Endodermal cell (in vitro differentiated cells): ENCODE measurements at regions not wholly inside any gene's neighbourhood (a gene's known extent, or its start where the extent isn't known, plus 50 kb on each side); places are given as distances from the start of the nearest gene placed in this dataset.

Experiments used
- DNase-seq: peaks from one replicate; pipeline ENCODE4 v3.0.0-alpha.2; 2017
- H3K27ac ChIP-seq: 2 replicates; pipeline ENCODE4 v1.5.1; 2013; ENCODE audit warnings: mild to moderate bottlenecking, low read depth, low read length, moderate library complexity
- H3K27me3 ChIP-seq: 2 replicates; pipeline ENCODE4 v1.6.1; 2013; ENCODE audit warnings: mild to moderate bottlenecking, low read length, moderate library complexity; ENCODE audit not compliant: insufficient read depth, control insufficient read depth, poor library complexity, severe bottlenecking
- H3K36me3 ChIP-seq: 2 replicates; pipeline ENCODE4 v1.7.0; 2013; ENCODE audit warnings: mild to moderate bottlenecking, low read length, moderate library complexity; ENCODE audit not compliant: control insufficient read depth, insufficient read depth
- H3K4me1 ChIP-seq: one replicate; pipeline ENCODE4 v1.7.0; 2013; ENCODE audit warnings: low read length; ENCODE audit not compliant: control insufficient read depth, insufficient read depth
- H3K4me3 ChIP-seq: 2 replicates; pipeline ENCODE4 v1.5.1; 2013; ENCODE audit warnings: mild to moderate bottlenecking, low read length, moderate library complexity
- H3K9ac ChIP-seq: 2 replicates; pipeline ENCODE4 v1.6.1; 2013; ENCODE audit warnings: mild to moderate bottlenecking, low read length, moderate library complexity; ENCODE audit not compliant: poor library complexity, severe bottlenecking; ENCODE audit errors: extremely low read depth
- H3K9me3 ChIP-seq: 2 replicates; pipeline ENCODE4 v1.6.1; 2013; ENCODE audit warnings: mild to moderate bottlenecking, low read length, moderate library complexity; ENCODE audit not compliant: control insufficient read depth
- H3K27ac Mint-ChIP-seq: 2 replicates; pipeline ENCODE4 v1.8.0; 2020; ENCODE audit warnings: mixed read lengths
- H3K27me3 Mint-ChIP-seq: 2 replicates; pipeline ENCODE4 v1.8.0; 2021; ENCODE audit warnings: mild to moderate bottlenecking, mixed read lengths; ENCODE audit not compliant: insufficient read depth
- H3K36me3 Mint-ChIP-seq: 2 replicates; pipeline ENCODE4 v1.8.0; 2020; ENCODE audit warnings: low read depth, mixed read lengths
- H3K4me1 Mint-ChIP-seq: 2 replicates; pipeline ENCODE4 v1.8.0; 2020; ENCODE audit warnings: mixed read lengths
- H3K4me3 Mint-ChIP-seq: 2 replicates; pipeline ENCODE4 v1.8.0; 2020; ENCODE audit warnings: mild to moderate bottlenecking, moderate library complexity, mixed read lengths
- H3K9me3 Mint-ChIP-seq: 2 replicates; pipeline ENCODE4 v1.8.0; 2020; ENCODE audit warnings: mild to moderate bottlenecking, mixed read lengths
- WGBS, 2 experiments: methylation state at CpG; one replicate each; pipeline versions ENCODE4 v1.1.5 to v1.1.7; 2013; ENCODE audit warnings: missing lambda C conversion rate in 2 of 2, mixed read lengths in 1 of 2; ENCODE audit not compliant: insufficient coverage in 1 of 2, insufficient read length in 1 of 2; 5-methylcytosine and 5-hydroxymethylcytosine counted together
- TF ChIP-seq, protein P1 (sequence below): fragments of 200-600 bp; sonication (generic); conservative IDR thresholded peaks from 2 replicates; pipeline ENCODE4 v1.5.0; 2021; ENCODE audit warnings: antibody characterized with exemption, mild to moderate bottlenecking

DNA sequence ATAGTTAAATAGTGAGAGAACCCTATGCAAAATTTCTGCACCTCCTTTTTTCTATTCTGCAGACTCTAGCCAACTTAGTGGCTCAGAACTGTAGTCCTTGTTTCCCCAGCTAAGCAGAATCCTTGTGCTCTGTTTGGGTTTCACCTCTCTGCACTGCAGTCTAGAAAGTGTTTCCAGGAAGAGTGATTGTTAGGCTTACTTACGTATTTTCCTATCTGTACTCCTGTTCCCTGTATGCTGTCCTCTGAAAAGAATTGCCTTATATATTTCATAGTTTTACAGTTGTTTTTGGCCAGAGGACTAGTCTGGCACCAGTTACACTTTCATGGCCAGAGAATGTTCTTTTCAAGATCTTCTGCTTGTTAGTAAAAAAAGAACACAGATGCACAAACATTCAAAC is 154.6 kb upstream of the POT1 start:
- Histone ChIP-seq H3K4me3 (no peak overlapping the region), H3K9me3 (no peaks in the 10 kb centered on the region), H3K36me3 (no peaks in the 10 kb centered on the region), H3K4me1 (no peaks in the 10 kb centered on the region), H3K9ac (no peak overlapping the region), H3K27ac (no peak overlapping the region), H3K27me3 (no peaks in the 10 kb centered on the region)
- H3K36me3 Mint-ChIP-seq = no peaks in the 10 kb centered on the region
- no peaks in the 10 kb centered on the region for H3K27me3 Mint-ChIP-seq
- 94% methylated on average over 1 of the region's 1 CpG; no CpG with 5 or more reads in 1 of the 2 experiments for WGBS, 2 experiments
- H3K9me3 Mint-ChIP-seq = no peaks in the 10 kb centered on the region
- no peak overlapping the region for H3K4me3 Mint-ChIP-seq
- TF ChIP-seq, protein P1, sequence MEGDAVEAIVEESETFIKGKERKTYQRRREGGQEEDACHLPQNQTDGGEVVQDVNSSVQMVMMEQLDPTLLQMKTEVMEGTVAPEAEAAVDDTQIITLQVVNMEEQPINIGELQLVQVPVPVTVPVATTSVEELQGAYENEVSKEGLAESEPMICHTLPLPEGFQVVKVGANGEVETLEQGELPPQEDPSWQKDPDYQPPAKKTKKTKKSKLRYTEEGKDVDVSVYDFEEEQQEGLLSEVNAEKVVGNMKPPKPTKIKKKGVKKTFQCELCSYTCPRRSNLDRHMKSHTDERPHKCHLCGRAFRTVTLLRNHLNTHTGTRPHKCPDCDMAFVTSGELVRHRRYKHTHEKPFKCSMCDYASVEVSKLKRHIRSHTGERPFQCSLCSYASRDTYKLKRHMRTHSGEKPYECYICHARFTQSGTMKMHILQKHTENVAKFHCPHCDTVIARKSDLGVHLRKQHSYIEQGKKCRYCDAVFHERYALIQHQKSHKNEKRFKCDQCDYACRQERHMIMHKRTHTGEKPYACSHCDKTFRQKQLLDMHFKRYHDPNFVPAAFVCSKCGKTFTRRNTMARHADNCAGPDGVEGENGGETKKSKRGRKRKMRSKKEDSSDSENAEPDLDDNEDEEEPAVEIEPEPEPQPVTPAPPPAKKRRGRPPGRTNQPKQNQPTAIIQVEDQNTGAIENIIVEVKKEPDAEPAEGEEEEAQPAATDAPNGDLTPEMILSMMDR = no peak
- H3K4me1 Mint-ChIP-seq = no peaks in the 10 kb centered on the region
- H3K27ac Mint-ChIP-seq = no peak overlapping the region
- DNase-seq = no peak

DNA sequence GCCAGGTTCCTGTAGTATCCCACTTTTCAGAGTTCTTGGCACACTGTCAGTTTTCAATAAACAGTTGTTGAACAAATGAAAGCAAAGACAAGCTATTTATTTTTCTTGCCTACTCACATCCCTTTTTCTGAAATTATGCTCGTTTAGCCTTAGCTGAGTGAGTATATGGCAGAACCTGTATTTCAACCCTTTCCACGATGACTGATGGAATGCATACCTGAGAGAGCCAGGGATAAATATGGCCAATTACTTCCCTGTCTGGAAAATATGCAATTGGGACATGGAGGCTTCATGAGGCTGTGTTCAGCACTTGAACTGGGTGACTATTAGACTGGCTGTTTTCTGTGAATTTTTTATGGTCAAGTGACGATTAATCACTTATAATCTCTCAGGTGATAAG is 144.5 kb upstream of the POT1 start:
- peaks cover 9% of the 10 kb centered on the region for H3K9me3 Mint-ChIP-seq
- no peak for DNase-seq
- H3K27me3 ChIP-seq = no peaks in the 10 kb centered on the region
- H3K36me3 ChIP-seq = no peaks in the 10 kb centered on the region
- WGBS, 2 experiments = 96% methylated on average over 2 to 3 of the region's 3 CpGs
- no peaks in the 10 kb centered on the region for H3K4me1 ChIP-seq
- peaks cover 18% of the 10 kb centered on the region for H3K9me3 ChIP-seq
- TF ChIP-seq, protein P1 = no peak
- no peak overlapping the region for H3K4me3 ChIP-seq
- peaks cover 3% of the 10 kb centered on the region for H3K36me3 Mint-ChIP-seq
- no peak overlapping the region for H3K27ac Mint-ChIP-seq
- H3K4me3 Mint-ChIP-seq = no peak overlapping the region
- no peak overlapping the region for H3K9ac ChIP-seq
- no peak overlapping the region for H3K27ac ChIP-seq
- H3K4me1 Mint-ChIP-seq = peaks cover 10% of the 10 kb centered on the region
- no peaks in the 10 kb centered on the region for H3K27me3 Mint-ChIP-seq

DNA sequence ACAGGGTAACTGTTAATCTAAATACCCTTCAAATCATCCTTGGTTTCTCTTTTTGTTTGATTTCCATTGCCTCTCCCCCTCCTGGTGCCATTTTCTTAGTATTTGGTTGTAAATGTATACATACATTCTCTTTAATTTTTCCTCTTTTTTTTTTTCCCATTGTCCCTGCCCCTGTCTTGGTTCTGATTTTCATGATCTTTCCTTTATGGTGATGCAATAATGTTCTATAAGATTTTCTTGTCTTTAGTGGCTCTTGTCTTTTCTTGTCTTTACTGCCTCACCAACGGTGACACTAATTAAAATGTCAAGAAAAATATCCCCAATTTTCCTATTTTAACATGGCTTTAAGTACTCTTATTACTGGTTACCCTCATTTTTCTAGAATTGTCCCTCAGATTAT is 135.9 kb upstream of the POT1 start:
- no peak overlapping the region for H3K27ac ChIP-seq
- no peak overlapping the region for H3K4me3 Mint-ChIP-seq
- no peak overlapping the region for H3K9ac ChIP-seq
- peaks cover 15% of the 10 kb centered on the region for H3K4me1 Mint-ChIP-seq
- H3K4me1 ChIP-seq = peaks cover 6% of the 10 kb centered on the region
- peaks cover 2% of the 10 kb centered on the region for H3K36me3 Mint-ChIP-seq
- peaks cover 17% of the 10 kb centered on the region for H3K9me3 ChIP-seq
- TF ChIP-seq, protein P1 = no peak
- no peaks in the 10 kb centered on the region for H3K27me3 ChIP-seq
- no peak for DNase-seq
- H3K27ac Mint-ChIP-seq = no peak overlapping the region
- H3K4me3 ChIP-seq = no peak overlapping the region
- peaks cover 11% of the 10 kb centered on the region for H3K9me3 Mint-ChIP-seq
- H3K27me3 Mint-ChIP-seq = no peaks in the 10 kb centered on the region
- 96 to 100% methylated on average over 1 of the region's 1 CpG for WGBS, 2 experiments
- no peaks in the 10 kb centered on the region for H3K36me3 ChIP-seq
